AG04449 (cell line): ENCODE measurements at regions not wholly inside any gene's neighbourhood (a gene's known extent, or its start where the extent isn't known, plus 50 kb on each side); places are given as distances from the start of the nearest gene placed in this dataset.

Experiments used
- CTCF ChIA-PET: fragments of 350-600 bp; formaldehyde crosslinking; extraction: SDS; loops from one replicate; lab custom pipeline; 2021; ENCODE audit warnings: antibody characterized with exemption; lab: Yijun Ruan, JAX
- POLR2A ChIA-PET: fragments of 400-600, 350-600 bp; formaldehyde crosslinking; extraction: SDS; loops from one replicate; lab custom pipeline; 2020; ENCODE audit warnings: antibody characterized with exemption, inconsistent platforms; lab: Yijun Ruan, JAX
- DNase-seq: peaks from one replicate; pipeline ENCODE4 v3.0.0-alpha.2; 2010; ENCODE audit warnings: low read depth, low spot score
- H3K4me3 ChIP-seq: 2 replicates; pipeline ENCODE4 v1.5.1; 2011; ENCODE audit warnings: low read depth, mild to moderate bottlenecking, control low read depth, low read length
- TF ChIP-seq, protein P1 (sequence below): IDR thresholded peaks from one replicate; pipeline ENCODE4 v1.5.1; 2011; ENCODE audit warnings: mild to moderate bottlenecking, moderate library complexity, low read length, control low read depth, inconsistent platforms; ENCODE audit not compliant: insufficient read depth; ENCODE audit errors: missing control alignments

- ChIA-PET POLR2A (no interaction called here), CTCF (no interaction called here)
- TF ChIP-seq, protein P1, sequence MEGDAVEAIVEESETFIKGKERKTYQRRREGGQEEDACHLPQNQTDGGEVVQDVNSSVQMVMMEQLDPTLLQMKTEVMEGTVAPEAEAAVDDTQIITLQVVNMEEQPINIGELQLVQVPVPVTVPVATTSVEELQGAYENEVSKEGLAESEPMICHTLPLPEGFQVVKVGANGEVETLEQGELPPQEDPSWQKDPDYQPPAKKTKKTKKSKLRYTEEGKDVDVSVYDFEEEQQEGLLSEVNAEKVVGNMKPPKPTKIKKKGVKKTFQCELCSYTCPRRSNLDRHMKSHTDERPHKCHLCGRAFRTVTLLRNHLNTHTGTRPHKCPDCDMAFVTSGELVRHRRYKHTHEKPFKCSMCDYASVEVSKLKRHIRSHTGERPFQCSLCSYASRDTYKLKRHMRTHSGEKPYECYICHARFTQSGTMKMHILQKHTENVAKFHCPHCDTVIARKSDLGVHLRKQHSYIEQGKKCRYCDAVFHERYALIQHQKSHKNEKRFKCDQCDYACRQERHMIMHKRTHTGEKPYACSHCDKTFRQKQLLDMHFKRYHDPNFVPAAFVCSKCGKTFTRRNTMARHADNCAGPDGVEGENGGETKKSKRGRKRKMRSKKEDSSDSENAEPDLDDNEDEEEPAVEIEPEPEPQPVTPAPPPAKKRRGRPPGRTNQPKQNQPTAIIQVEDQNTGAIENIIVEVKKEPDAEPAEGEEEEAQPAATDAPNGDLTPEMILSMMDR = no peak
These were observed 107.0 kb upstream of the NPSR1 start for GRCh38 chr7:34550996-34551395.

GRCh38 chr7:34552502-34552901 lies 105.5 kb upstream of the NPSR1 start:
- ChIA-PET POLR2A (no interaction called here), CTCF (no interaction called here)
- TF ChIP-seq, protein P1 = no peak
- no peak for DNase-seq
- no peak overlapping the region for H3K4me3 ChIP-seq

More at GRCh38 chr7:34550996-34551395, 107.0 kb upstream of the NPSR1 start:
- H3K4me3 ChIP-seq = no peak overlapping the region
- DNase-seq = no peak

DNA sequence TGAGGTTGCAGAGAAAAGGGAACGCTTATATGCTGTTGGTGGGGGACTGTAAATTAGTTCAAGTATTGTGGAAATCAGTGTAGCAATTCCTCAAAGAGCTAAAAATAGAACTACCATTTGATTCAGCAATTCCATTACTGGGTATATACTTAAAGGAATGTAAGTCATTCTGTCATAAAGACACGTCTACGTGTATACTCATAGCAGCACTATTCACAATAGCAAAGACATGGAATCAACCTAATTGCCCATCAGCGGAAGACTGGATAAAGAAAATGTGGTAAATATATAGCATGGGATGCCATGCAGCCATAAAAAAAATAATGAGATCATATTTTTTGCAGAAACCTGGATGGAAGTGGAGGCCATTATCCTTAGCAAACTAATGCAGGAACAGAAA lies 100.0 kb upstream of the NPSR1 start:
- no peak for DNase-seq
- no peak overlapping the region for H3K4me3 ChIP-seq
- POLR2A ChIA-PET = no interaction called here
- CTCF ChIA-PET = no interaction called here
- TF ChIP-seq, protein P1 = no peak

GRCh38 chr7:34564091-34564490 lies 93.9 kb upstream of the NPSR1 start:
- POLR2A ChIA-PET = no interaction called here
- TF ChIP-seq, protein P1 = no peak

DNA sequence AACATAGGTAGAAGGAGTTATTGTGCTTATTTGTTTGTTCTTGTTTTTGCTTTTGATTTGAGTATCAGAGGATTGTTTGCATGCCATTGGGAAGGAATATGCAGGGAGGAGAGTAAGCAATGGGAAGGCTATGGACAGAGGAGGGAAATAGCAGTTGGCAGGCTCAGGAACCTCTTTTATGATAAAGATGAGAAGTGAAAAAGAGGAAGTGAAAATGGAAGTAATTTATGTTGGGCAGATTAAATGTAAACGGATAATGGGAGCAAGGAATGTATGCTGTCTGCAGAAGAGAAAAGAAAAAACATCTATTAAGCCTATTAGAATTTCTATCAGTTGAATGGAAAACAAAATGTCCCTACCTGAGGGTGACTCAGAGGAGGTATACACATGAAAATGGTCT lies 90.1 kb upstream of the NPSR1 start:
- no peak overlapping the region for H3K4me3 ChIP-seq
- DNase-seq = no peak
- TF ChIP-seq, protein P1 = no peak
- ChIA-PET CTCF (no interaction called here), POLR2A (no interaction called here)

More at GRCh38 chr7:34564091-34564490, 93.9 kb upstream of the NPSR1 start:
- CTCF ChIA-PET = no interaction called here
- no peak overlapping the region for H3K4me3 ChIP-seq
- no peak for DNase-seq

DNA sequence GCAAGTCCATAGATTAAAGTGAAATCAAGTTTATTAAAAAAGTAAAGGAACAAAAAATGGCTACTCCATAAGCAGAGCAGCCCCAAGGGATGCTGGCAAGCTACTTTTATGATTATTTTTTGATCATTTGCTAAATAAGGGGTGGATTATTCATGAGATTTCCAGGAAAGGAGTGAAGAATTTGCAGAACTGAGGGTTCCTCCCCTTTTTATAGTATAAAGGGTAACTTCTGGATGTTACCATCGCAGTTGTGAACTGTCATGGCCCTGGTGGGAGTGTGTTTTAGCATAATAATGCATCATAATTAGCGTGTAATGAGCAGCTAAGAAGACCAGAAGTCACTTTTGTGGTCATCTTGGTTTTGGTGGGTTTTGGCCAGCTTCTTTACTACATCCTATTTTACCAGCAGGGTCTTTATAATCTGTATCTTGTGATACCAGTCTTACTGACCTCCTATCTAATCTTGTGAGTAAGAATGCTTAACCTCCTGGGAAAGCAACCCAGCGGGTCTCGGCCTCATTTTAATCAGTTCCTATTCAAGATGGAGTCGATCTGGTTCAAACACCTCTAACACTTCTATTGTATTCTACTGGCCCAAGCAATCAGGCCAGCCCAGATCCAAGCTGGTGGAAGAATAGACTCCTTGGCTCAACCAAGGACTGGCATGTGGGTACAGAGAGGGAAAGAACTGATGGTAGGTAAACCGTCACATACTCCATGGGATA lies 87.9 kb upstream of the NPSR1 start:
- TF ChIP-seq, protein P1 = no peak
- CTCF ChIA-PET = no interaction called here
- POLR2A ChIA-PET = no interaction called here
- no peak overlapping the region for H3K4me3 ChIP-seq
- no peak for DNase-seq
